Nephron progenitor cell (in vitro differentiated cells): ENCODE measurements at regions not wholly inside any gene's neighbourhood (a gene's known extent, or its start where the extent isn't known, plus 50 kb on each side); places are given as distances from the start of the nearest gene placed in this dataset.

Source experiments
- DNase-seq: peaks from one replicate; pipeline ENCODE4 v3.0.0; 2021
- H3K27ac Mint-ChIP-seq: 2 replicates; pipeline ENCODE4 v1.8.0; 2021; ENCODE audit warnings: mild to moderate bottlenecking, moderate library complexity, mixed read lengths
- H3K27me3 Mint-ChIP-seq: 2 replicates; pipeline ENCODE4 v1.8.0; 2021; ENCODE audit warnings: mild to moderate bottlenecking, low read depth, mixed read lengths; ENCODE audit not compliant: poor library complexity
- H3K36me3 Mint-ChIP-seq: 2 replicates; pipeline ENCODE4 v1.8.0; 2021; ENCODE audit warnings: low read depth, mixed read lengths
- H3K4me1 Mint-ChIP-seq: 2 replicates; pipeline ENCODE4 v1.8.0; 2021; ENCODE audit warnings: mixed read lengths
- H3K4me3 Mint-ChIP-seq: 2 replicates; pipeline ENCODE4 v1.8.0; 2021; ENCODE audit warnings: mild to moderate bottlenecking, moderate library complexity, mixed read lengths
- H3K9me3 Mint-ChIP-seq: 2 replicates; pipeline ENCODE4 v1.8.0; 2021; ENCODE audit warnings: mild to moderate bottlenecking, moderate library complexity, mixed read lengths
- TF ChIP-seq, protein P1 (sequence below): fragments of 200-600 bp; sonication (generic); IDR thresholded peaks from 2 replicates; pipeline ENCODE4 v1.5.0; 2021; ENCODE audit warnings: antibody characterized with exemption

- H3K27ac Mint-ChIP-seq = no peak overlapping the region
- H3K4me1 Mint-ChIP-seq = peaks cover 17% of the 10 kb centered on the region
- no peak for DNase-seq
- no peaks in the 10 kb centered on the region for H3K9me3 Mint-ChIP-seq
- H3K4me3 Mint-ChIP-seq = no peak overlapping the region
- TF ChIP-seq, protein P1, sequence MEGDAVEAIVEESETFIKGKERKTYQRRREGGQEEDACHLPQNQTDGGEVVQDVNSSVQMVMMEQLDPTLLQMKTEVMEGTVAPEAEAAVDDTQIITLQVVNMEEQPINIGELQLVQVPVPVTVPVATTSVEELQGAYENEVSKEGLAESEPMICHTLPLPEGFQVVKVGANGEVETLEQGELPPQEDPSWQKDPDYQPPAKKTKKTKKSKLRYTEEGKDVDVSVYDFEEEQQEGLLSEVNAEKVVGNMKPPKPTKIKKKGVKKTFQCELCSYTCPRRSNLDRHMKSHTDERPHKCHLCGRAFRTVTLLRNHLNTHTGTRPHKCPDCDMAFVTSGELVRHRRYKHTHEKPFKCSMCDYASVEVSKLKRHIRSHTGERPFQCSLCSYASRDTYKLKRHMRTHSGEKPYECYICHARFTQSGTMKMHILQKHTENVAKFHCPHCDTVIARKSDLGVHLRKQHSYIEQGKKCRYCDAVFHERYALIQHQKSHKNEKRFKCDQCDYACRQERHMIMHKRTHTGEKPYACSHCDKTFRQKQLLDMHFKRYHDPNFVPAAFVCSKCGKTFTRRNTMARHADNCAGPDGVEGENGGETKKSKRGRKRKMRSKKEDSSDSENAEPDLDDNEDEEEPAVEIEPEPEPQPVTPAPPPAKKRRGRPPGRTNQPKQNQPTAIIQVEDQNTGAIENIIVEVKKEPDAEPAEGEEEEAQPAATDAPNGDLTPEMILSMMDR = no peak
- peaks cover 11% of the 10 kb centered on the region for H3K27me3 Mint-ChIP-seq
- no peaks in the 10 kb centered on the region for H3K36me3 Mint-ChIP-seq
These were observed 83.9 kb upstream of the WDR26 start for GRCh38 chr1:224518528-224518927.

DNA sequence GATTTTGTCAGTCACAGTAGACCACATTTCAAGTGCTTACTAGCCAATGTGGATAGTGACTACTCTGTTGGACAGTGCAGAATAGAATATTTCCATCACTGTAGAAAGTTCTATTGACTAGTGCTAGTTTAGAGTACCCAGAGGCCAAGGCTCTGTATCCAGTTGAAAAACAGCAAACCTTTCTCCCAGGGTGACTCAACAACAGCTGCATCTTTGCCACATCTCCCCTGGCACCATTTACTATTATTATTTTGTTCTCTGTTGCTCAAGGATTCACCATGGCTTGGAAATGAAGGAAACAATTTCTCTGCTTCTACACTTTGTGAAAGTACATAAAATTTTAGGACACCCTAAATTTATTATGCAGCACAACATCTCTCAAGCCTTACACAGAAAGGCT is 85.3 kb upstream of the WDR26 start:
- Mint-ChIP-seq H3K27me3 (peaks cover 11% of the 10 kb centered on the region), H3K36me3 (no peaks in the 10 kb centered on the region), H3K27ac (no peak overlapping the region), H3K4me1 (peaks cover 17% of the 10 kb centered on the region), H3K9me3 (no peaks in the 10 kb centered on the region), H3K4me3 (no peak overlapping the region)
- no peak for DNase-seq
- TF ChIP-seq, protein P1 = no peak

- Mint-ChIP-seq H3K4me3 (no peak overlapping the region), H3K36me3 (no peaks in the 10 kb centered on the region), H3K27ac (no peak overlapping the region), H3K4me1 (peaks cover 26% of the 10 kb centered on the region), H3K9me3 (no peaks in the 10 kb centered on the region), H3K27me3 (peaks cover 13% of the 10 kb centered on the region)
- no peak for DNase-seq
- TF ChIP-seq, protein P1 = no peak
These were observed 86.2 kb upstream of the WDR26 start for GRCh38 chr1:224520808-224521207.

GRCh38 chr1:224521904-224522734 is 87.5 kb upstream of the WDR26 start:
- TF ChIP-seq, protein P1 = no peak
- peaks cover 38% of the 10 kb centered on the region for H3K4me1 Mint-ChIP-seq
- DNase-seq = no peak
- H3K27ac Mint-ChIP-seq = no peak overlapping the region
- H3K4me3 Mint-ChIP-seq = no peak overlapping the region
- H3K36me3 Mint-ChIP-seq = no peaks in the 10 kb centered on the region
- H3K27me3 Mint-ChIP-seq = peaks cover 17% of the 10 kb centered on the region
- no peaks in the 10 kb centered on the region for H3K9me3 Mint-ChIP-seq

GRCh38 chr1:224523676-224524075 is 89.1 kb upstream of the WDR26 start:
- TF ChIP-seq, protein P1 = no peak
- no peaks in the 10 kb centered on the region for H3K36me3 Mint-ChIP-seq
- no peak for DNase-seq
- peaks cover 17% of the 10 kb centered on the region for H3K27me3 Mint-ChIP-seq
- H3K4me3 Mint-ChIP-seq = no peak overlapping the region
- H3K9me3 Mint-ChIP-seq = no peaks in the 10 kb centered on the region
- H3K27ac Mint-ChIP-seq = no peak overlapping the region
- H3K4me1 Mint-ChIP-seq = peaks cover 35% of the 10 kb centered on the region

GRCh38 chr1:224524679-224525078 is 90.1 kb upstream of the WDR26 start:
- DNase-seq = no peak
- Mint-ChIP-seq H3K4me1 (peaks cover 36% of the 10 kb centered on the region), H3K4me3 (no peak overlapping the region), H3K36me3 (no peaks in the 10 kb centered on the region), H3K27ac (no peak overlapping the region), H3K9me3 (no peaks in the 10 kb centered on the region), H3K27me3 (peaks cover 17% of the 10 kb centered on the region)
- TF ChIP-seq, protein P1 = no peak
